Gastroesophageal sphincter (tissue), 3 donors: ENCODE measurements at regions not wholly inside any gene's neighbourhood (a gene's known extent, or its start where the extent isn't known, plus 50 kb on each side); places are given as distances from the start of the nearest gene placed in this dataset.

Experiments
- EP300 ChIP-seq: sonication (generic); formaldehyde crosslinking; IDR thresholded peaks from one replicate; pipeline ENCODE4 v1.6.1; 2017; ENCODE audit warnings: antibody characterized with exemption, mild to moderate bottlenecking
- POLR2A ChIP-seq, 2 donors: fragments of 450-650 bp; IDR thresholded peaks; one replicate each; pipeline ENCODE4 v1.6.1; 2017; ENCODE audit warnings: antibody characterized with exemption in 2 of 2, mild to moderate bottlenecking in 2 of 2, moderate library complexity in 1 of 2
- TF ChIP-seq, protein P1 (sequence below), 4 experiments: fragments of 200-600 bp in 2 of 4; fragments of 450-650 bp in 2 of 4; sonication (generic) in 1 of 4; IDR thresholded peaks; one replicate each; pipeline ENCODE4 v1.5.1; 2017 to 2019; ENCODE audit warnings: antibody characterized with exemption in 4 of 4, mild to moderate bottlenecking in 2 of 4, moderate library complexity in 2 of 4

DNA sequence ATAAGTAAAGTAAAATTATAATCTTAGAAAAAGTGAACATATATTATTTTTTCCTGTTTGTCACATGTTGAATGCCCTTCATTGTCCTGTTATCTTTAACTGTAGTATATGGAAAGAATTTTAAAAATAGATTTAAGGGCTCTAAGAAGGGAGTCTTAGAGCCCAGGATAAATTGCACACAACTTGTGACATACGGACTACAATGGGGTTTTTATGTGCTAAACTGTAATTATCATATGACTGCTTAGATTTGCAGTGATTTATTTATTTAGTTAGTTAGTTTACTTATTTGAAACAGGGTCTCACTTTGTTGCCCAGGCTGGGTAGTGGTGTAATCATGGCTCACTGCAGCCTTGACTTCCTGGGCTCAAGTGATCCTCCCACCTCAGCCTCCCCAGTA lies 187.8 kb upstream of the HMGA2 start:
- TF ChIP-seq POLR2A (IDR thresholded peaks at IDR 0.05) (no peak), EP300 (no peak)
- TF ChIP-seq, protein P1, sequence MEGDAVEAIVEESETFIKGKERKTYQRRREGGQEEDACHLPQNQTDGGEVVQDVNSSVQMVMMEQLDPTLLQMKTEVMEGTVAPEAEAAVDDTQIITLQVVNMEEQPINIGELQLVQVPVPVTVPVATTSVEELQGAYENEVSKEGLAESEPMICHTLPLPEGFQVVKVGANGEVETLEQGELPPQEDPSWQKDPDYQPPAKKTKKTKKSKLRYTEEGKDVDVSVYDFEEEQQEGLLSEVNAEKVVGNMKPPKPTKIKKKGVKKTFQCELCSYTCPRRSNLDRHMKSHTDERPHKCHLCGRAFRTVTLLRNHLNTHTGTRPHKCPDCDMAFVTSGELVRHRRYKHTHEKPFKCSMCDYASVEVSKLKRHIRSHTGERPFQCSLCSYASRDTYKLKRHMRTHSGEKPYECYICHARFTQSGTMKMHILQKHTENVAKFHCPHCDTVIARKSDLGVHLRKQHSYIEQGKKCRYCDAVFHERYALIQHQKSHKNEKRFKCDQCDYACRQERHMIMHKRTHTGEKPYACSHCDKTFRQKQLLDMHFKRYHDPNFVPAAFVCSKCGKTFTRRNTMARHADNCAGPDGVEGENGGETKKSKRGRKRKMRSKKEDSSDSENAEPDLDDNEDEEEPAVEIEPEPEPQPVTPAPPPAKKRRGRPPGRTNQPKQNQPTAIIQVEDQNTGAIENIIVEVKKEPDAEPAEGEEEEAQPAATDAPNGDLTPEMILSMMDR (IDR thresholded peaks at IDR 0.05) = no peak
